ENCODE measurements at regions not wholly inside any gene's neighbourhood (a gene's known extent, or its start where the extent isn't known, plus 50 kb on each side); places are given as distances from the start of the nearest gene placed in this dataset.
"Not testable (repeated sequence)": the region's sequence is repeated elsewhere in the genome, so short reads cannot be mapped to it uniquely, and the experiment has no call there.

GRCh38 chr15:83335542-83335941 is 51.1 kb upstream of the BNC1 start:
- intact Hi-C loops (cut with micrococcal nuclease); DNase-seq; ATAC-seq: not testable (repeated sequence)

DNA sequence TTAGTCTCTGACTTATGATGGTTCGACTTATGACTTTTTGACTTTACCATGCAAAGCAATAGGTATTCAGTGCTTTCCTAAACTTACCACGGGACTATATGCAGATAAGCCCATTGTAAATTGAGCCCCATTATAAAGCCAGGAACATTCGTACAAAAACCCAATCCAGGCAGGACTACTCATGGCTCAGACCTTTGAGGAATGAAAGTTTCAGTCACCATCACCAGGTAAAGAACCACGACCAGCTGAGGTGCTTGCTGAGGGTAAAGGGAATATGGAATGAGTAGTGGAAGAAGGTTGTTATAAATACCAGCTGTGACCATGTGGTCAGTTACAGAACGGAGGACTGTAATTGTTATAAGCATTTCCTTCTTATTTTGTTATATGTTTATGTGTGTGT is 54.9 kb upstream of the BNC1 start:
- no peak for ATAC-seq
- DNase-seq, result no peak
- intact Hi-C loops (cut with micrococcal nuclease), result no loop called here

- DNase-seq (no peak), ATAC-seq (no peak)
- intact Hi-C loops (cut with micrococcal nuclease), result no loop called here
These were observed 55.6 kb upstream of the BNC1 start for GRCh38 chr15:83340087-83340486.

DNA sequence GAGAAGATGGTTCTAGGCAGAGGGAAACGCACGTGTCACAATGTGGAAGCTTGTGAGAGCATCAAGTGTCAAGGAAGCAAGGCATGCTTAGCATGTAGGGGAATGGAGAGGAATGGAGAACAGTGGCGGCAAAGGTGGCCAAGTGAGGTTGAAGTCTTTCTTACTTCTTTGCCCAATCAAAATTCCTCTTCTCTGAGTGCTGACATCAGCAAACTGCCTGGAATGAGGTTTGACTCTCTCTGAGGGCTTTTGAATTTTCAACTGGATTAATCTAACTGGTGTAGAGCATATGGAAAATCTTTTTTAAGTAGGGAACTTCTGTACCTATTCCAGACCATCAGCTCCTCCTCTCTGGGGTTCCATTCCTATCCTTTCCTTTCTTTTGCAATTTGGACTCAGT is 61.9 kb upstream of the BNC1 start:
- intact Hi-C loops (cut with micrococcal nuclease), result no loop called here
- ATAC-seq, result no peak

DNA sequence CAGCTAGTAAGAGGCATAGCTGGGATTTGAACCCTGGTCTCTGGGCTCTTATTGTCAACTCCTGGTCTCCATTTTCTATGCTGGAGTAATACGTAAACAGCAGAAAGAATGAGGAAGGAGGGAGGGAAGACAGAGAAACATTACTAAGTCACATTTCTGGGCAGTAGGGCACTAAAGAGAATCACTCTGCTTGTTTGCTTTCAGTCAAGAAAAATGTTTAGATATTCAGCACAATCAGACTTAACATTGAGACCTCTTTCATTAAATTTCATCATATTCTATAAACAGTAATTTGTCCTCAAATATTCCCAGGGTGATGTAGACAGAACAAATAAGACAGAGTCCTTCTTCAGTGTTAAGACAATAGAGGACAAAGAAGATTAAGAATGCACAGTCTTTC is 67.7 kb upstream of the BNC1 start:
- no peak for ATAC-seq
- intact Hi-C loops (cut with micrococcal nuclease), result no loop called here
- DNase-seq, result no peak

More for the DNA sequence above, 61.9 kb upstream of the BNC1 start:
- no peak for DNase-seq

DNA sequence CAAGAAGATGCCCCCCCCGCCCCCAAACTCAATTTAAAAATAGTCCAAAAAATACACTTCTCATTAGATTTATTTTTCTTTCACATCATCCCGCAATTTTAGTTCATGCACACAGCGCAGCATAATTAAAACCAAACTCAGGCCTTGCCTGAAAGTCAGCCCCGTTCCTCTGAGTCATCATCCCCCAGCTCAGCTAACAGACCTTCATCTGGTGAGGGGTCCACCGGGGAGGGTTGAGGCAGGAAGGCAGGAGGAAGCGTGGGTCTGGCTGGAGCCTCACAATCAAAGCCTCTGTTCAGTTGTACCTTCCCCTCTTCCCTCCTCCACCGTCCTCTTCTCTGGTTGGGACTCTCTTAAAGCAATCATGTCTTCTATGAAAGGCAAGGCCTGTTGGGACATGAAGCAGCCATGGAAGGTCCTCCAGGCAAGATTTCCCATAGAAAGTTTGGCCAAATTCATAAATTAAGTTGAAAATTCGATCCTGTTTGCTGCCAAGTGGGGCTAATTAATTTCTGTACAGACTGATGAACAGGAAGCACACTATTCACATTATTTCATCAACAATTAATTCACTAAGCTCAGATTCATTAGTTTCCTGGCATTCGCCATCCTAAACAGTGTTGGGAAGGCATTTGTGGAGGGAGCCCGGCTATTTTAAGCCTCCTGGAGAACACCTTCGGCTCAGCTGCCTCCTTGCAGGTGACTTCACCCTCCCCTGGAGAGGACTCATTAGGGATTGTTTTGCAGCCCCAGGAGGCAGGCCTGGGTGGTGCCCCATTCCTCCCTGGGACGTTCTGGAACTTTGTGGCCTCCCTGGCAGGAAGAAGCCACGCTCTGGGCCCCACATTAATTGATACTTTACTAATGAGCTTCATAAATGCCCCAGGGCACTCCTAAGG is 72.3 kb upstream of the BNC1 start:
- intact Hi-C loops (cut with micrococcal nuclease), result no loop called here
- DNase-seq (no peak), ATAC-seq (no peak)

GRCh38 chr15:83358972-83359564 is 74.6 kb upstream of the BNC1 start:
- DNase-seq (no peak), ATAC-seq (no peak)
- intact Hi-C loops (cut with micrococcal nuclease), result no loop called here

- DNase-seq (no peak), ATAC-seq (no peak)
- intact Hi-C loops (cut with micrococcal nuclease), result no loop called here
These were observed 78.2 kb upstream of the BNC1 start for GRCh38 chr15:83362706-83363105.

DNA sequence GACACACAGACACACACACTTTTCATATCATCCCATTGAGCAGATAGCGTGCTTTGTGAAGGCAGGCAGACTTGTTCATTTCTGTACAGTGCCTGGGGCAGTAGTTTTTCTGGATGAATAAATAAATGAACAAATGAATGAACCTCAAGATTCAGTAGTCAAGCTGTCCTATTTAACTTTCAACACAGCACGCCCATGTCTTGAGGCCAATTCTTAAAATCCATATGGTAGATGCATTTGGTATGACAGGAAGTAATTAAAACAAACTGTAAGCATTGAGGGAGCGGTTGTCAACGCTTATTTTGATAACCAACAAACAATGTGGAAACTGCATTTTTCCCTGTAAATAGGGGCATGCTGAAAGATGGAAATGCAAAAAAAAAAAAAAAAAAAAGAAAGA is 80.0 kb upstream of the BNC1 start:
- intact Hi-C loops (cut with micrococcal nuclease), result no loop called here
- DNase-seq (no peak), ATAC-seq (no peak)

- ATAC-seq (peak; percentile 76), DNase-seq (peak; percentile 49)
These were observed 81.0 kb upstream of the BNC1 start for GRCh38 chr15:83365370-83365938.

GRCh38 chr15:83372434-83372891 is 74.7 kb upstream of the SH3GL3 start:
- intact Hi-C loops (cut with micrococcal nuclease), result no loop called here
- DNase-seq (no peak), ATAC-seq (no peak)

More at GRCh38 chr15:83365370-83365938, 81.0 kb upstream of the BNC1 start:
- intact Hi-C loops (cut with micrococcal nuclease), result no loop called here

GRCh38 chr15:83378921-83379578 is 68.1 kb upstream of the SH3GL3 start:
- ATAC-seq (no peak), DNase-seq (no peak)
- intact Hi-C loops (cut with micrococcal nuclease), result no loop called here

- DNase-seq, result no peak
- ATAC-seq, result no peak
These were observed 67.6 kb upstream of the SH3GL3 start for GRCh38 chr15:83379579-83379959.

GRCh38 chr15:83380059-83380458 is 67.1 kb upstream of the SH3GL3 start:
- ATAC-seq, result no peak
- no peak for DNase-seq
- intact Hi-C loops (cut with micrococcal nuclease), result no loop called here

More at GRCh38 chr15:83379579-83379959, 67.6 kb upstream of the SH3GL3 start:
- intact Hi-C loops (cut with micrococcal nuclease), result no loop called here

DNA sequence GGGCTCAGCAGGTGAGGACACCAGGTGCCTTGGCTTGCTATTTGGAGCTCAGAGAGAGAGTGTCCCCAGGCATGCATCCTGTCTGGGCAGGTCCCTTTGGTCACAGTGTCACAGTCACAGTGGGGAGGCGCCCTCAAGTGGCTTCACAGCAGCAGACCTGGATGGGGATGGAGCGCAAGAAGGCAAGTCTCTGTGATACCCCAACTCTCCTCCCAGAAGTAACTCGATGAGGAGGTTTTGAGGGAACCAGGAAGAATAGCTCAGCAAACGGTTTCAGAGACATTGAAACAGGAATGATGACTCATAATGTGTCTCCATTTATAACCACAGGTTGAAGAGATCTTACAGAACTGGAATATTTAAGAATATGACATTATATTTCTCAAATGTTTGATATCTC is 66.5 kb upstream of the SH3GL3 start:
- intact Hi-C loops (cut with micrococcal nuclease), result no loop called here
- peak; percentile 45 for DNase-seq
- ATAC-seq, result peak; percentile 75

- DNase-seq; ATAC-seq; intact Hi-C loops (cut with micrococcal nuclease): not testable (repeated sequence)
These were observed 63.5 kb upstream of the SH3GL3 start for GRCh38 chr15:83383608-83384139.

- DNase-seq (no peak), ATAC-seq (no peak)
- intact Hi-C loops (cut with micrococcal nuclease), result no loop called here
These were observed 51.0 kb upstream of the SH3GL3 start for GRCh38 chr15:83396101-83396500.
